HG02763 (cell line): ENCODE measurements at regions not wholly inside any gene's neighbourhood (a gene's known extent, or its start where the extent isn't known, plus 50 kb on each side); places are given as distances from the start of the nearest gene placed in this dataset.

Experiments used
- ATAC-seq: cut with Tn5 transposase; IDR thresholded peaks from one replicate; pipeline ENCODE4 v1.9.1; 2021; ENCODE audit warnings: mild to moderate bottlenecking, moderate library complexity; ENCODE audit not compliant: unreplicated experiment

DNA sequence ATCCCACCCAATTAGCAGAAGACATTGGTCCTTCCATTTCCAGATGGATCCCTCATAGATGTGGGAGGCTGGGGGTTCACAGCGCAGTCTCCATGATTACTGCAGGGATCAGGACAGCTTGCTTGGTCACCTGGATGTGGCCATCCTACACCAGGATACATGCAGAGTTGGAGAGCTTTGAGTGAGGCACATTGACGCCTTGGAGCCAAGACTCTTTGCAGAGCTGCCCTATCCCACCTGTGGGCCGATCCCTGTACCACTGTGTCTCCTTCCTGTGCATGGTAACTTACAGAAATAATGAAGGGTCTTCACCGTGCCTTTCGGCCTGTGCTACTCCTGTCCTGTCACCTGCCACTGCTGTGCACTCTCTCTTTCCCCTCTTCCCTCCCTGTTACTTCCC is 444.8 kb downstream of the GLRX3 start:
- ATAC-seq, result no peak

DNA sequence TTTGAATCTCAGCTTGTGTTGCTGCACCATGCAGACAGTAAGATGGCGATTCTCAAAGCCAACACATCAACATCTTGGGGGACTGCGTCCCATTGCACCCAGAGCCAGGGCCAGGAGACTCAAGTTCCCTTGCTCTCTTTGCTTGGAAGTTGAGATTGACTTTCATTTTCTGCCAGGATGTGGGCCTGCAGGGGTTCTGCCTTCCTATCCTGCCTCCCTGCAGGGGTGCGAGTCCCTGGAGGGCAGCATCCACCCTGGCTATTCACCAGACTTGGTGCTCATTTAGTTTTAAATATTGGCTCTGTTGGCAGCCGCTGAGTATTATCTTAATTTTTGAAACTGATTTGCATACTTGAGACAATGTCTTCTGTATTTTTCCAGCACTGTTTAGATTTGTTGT is 451.5 kb downstream of the GLRX3 start:
- no peak for ATAC-seq

DNA sequence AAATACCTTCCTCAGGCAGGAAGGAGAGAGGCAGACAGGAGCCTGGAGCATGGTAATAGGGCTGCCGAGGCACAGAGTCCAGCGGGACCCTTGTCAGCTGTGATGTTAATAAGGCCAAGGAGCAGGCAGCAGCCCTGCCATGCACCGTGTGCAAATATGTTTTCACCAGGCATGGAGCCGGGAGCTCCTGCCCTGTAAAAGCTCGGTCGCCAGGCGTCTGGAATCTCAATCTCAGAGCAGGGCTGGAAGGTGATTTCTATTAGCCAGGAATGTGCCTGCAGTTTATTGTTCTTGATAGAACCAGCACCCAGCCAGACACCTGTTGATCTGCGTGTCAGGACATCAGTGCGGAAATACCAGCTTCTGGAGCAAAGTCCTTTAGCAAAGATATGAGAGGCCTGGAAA is 469.8 kb downstream of the GLRX3 start:
- no peak for ATAC-seq

DNA sequence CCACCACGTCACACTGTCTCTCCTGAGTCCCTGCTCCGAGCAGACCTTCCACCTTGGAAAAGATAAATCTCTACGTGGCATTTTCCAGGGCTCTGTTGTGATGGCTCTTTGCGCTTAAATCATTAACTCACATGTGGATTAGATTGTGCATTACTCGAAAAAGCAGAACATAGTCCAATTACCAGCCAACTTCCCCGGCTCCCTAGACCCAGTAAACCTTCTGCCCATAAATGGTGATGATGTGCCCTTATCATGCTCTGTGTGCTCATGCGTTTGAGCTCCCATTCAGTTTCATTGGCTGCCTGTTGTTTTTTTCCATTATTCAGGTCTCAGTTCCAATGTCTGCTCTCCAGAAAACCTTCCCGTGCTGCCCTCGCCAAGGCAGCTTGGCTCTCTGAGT is 471.2 kb downstream of the GLRX3 start:
- no peak for ATAC-seq

DNA sequence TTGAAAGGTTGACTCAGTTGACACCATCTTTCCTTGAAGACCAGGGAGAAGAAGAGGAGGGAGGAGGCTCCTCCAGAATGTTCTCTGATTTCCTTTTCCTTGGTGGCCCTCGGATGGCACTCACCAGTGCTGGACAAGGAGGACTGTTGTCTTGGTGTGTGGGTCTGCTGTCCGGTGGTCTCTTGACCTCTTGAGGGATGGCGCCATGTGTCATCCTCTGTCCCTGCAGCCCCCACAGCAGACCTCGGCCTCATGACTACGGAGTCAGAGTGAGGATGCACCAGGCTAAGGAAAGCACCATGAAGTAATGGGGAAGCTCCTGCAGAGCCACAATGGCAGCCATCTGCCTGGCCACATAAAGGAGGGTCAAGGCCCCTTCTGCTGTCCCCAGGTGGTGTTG is 475.0 kb downstream of the GLRX3 start:
- no peak for ATAC-seq

DNA sequence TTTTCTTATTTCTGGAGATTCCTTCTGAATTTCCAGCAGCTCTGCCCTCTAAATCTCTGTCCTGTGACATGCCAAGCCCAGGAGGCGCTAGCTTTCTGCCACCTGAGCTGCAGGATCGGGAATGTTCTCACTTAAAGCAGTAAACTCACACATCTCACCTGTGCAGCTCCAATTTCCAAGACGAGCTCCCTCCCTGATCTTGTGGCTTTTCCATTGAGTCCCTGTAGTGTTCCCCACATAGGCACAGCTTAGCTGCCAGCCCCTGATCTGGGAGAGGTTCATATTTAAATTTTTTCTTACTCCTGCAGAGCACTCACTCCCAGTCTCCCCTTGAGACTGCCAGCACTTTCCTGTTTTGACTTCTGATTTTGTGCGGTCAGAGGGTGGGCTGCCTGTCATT is 479.3 kb downstream of the GLRX3 start:
- ATAC-seq, result no peak

DNA sequence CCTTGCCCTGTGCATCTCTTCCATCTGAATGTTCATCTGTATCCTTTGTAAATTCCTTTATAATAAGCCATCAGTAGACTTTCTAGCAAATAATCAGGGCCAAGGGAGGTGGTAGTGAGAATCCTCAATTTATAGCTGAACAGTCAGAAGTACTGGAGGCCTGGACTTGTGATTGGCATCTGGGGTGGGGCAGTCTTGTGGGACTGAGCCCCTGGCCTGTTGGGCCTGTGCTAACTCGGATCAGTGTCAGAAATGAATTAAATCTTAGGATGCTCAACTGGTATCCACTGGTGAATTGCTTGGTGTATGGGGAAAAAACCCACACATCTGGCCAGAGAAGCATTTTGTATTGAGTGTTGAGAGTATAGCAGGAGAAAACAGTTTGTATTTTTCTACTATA is 481.8 kb downstream of the GLRX3 start:
- no peak for ATAC-seq

DNA sequence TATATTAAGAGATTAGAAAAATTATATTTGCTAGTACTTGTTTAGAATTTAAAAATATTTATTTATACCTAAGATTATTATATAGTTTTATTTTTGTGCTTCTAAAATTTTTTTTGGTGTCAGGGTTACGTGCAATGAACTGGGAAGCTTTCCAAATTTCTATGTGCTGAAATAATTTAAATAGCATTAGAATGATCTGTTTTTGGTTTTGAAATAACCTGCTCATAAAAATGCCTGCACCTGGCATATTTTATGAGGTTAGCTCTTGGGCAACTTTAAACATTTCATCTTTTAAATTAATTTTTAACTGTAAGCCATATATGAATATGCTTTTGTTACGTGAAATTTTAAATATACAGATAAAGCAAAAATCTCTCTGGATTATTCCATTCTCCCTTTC is 482.5 kb downstream of the GLRX3 start:
- ATAC-seq, result no peak

DNA sequence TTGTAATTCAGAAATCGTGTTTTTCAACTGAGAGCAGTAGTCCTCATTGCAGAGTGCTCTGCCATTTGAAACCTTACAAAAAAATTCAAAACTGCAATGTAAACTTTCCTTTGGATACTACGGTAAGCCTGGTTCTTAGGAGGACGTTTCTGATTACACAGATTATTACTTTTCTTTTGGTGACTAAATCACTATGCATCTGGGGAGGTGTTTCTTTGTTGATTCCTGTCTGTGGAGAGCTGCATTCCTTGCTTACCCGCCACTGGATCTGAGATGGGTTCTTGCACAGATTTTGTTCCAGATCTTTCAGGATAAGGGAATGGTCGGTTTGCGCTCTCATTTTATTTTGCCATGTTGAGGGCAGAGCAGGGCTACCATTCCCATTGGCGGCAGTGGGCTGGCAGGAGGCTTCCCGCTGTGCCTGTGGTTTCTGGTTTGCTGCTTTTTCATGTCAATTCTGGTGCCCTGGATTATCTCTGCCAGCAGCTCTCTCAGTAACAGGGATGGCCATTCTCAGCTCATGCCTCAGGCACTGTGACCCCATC is 485.1 kb downstream of the GLRX3 start:
- ATAC-seq, result no peak

DNA sequence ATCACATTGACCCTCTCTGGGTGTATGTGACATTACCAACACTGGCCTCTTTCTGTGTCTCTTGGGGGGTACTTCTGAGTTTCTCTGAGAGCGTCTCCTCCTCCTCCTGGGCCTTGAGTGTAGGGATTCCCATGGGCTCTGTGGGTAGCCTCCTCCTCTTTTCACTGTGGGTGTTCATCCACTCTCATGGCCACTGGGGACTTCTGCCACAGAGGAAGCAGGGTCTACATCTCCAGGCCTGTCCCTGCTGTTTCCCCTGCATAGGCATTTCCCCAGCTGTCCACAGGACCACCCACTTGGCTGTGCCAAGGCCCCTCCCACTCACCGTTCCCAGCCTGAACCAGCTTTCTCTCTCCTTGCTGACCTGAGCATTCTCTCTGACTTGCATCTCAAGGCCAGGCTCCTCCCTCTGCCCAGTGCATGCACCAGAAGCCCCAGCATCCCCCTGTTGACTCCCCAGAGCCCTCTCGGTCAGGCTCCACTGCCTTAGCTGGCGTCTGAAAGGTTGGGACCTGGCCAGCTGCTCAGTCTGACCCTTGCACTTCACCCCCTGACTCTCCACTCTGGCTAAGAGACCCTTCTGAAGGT is 487.6 kb downstream of the GLRX3 start:
- no peak for ATAC-seq

DNA sequence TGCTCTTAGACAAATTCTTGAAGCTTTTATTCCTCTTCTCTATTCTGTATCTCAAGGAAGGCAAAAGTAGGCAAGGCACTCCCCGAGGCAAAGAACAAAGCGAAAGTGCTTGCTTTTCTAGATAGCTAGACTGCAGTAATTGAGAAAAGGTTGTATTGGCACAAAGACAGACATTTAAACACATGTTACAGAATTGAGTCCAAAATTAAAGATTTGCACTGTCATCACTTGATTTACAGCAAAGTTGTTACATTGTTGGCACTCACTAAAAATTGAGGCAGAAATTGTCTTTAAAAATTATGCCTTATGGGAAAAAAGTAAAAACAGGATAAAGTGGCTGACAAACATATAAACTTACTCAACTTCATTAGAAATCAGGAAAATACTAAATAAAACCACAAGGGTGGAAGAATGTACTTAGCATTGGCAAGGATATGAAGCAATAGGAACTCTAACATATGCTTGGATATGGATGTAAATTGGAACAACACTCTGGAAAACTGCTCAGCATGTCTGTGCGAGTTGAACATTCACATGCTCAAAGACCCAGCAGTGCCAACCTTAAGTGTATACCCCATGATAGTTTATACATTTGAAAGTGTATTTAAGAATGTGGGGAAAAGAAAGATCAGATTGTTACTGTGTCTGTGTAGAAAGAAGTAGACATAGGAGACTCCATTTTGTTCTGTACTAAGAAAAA is 491.3 kb downstream of the GLRX3 start:
- no peak for ATAC-seq

DNA sequence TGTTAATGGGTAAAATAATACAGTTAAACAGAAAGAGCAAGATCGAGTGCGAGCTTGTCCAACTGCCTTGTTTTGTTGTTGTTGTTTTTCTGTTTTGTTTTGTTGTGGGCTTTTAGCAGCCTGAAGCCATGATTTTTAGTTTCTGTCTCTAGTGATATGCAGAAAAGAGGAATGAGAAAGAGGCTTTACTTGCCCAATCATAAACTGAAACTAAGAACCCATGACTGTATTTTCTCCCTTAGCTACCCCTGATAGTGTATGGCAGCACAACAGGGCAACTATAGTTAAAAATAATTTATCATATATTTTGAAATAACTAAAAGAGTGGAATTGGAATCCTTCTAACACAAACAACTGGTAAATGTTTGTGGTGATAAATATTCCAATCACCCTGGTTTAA is 493.9 kb downstream of the GLRX3 start:
- ATAC-seq, result no peak

DNA sequence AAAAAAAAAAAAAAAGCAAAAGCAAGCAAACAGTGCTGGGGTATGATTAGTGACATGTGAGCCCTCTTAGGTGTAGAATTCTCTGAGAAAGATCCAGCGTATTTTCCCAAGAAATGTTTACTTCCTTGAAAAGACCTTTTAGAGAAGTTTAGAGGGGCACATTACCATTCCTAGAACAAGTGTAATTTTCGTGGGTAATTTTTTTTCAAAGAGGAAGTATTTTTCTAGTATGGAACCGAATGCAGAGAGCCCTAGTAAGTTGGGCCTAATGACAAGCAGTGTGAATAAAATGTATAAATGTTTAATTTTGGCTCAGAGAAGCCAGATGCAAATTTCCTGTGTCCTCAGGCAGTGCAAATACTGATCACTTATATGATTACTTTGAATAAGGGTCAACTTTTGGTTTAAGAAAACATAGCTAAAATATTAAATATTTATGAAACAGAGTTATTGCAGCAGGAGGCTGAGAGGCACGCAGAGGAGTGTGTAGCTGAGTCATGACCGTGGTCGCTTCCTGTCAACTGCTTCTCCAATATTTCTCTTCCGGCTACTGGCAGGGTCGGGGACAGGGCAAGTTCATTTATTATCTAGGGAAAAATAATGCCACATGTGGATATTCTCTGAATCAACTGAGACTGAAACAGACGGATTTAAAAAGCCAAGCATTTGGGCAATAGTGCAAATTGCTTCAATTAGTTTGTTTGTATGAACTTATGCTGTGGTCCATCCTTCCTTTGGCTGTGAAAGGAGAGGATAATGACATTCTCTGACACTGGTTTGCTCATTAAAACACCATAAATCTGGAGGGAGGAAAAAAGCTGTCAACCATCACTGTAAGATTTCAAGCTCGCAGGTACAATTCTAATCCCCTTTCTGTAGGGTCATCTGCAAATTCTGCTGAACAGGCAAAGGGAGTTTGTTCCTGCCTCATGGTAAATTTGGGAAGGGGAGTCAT is 495.2 kb downstream of the GLRX3 start:
- no peak for ATAC-seq

DNA sequence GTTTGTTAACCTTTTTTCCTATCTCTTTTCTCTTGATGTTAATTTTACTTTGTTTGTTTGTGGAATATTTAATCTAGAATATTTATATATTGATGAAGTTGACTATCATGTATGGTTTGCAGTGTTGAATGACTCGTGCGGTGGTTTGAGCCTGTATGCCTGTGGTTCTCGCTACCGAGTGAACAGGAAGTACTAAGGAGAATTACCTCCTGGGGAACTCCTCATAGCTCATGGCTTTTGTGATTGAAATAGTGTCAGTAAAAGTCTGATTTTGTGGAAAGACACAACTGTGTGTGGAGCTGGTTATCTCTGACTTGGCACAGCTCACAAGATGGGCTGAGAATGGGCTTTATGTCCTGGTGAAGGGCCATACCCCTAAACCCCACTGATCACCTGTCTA is 498.6 kb downstream of the GLRX3 start:
- ATAC-seq, result no peak

DNA sequence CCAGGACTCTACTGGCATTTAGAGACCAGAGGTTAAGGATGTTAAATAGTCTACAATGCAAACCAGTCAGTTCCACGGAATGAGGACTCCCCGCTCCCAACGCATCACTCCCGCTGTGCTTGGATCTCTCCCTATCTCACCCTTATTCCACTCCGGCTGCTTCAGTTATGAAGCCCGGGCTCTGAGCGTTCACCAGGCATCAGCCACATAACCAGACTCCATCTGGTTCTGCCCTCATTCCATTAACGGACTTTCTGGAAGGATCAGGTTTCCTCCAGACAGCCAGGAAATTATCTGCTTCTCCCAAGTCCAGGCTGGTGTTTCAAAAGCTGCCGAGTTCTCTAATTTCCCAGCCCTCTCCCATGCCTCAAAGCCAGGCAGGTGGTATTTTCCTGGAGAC is 499.3 kb downstream of the GLRX3 start:
- ATAC-seq, result no peak

DNA sequence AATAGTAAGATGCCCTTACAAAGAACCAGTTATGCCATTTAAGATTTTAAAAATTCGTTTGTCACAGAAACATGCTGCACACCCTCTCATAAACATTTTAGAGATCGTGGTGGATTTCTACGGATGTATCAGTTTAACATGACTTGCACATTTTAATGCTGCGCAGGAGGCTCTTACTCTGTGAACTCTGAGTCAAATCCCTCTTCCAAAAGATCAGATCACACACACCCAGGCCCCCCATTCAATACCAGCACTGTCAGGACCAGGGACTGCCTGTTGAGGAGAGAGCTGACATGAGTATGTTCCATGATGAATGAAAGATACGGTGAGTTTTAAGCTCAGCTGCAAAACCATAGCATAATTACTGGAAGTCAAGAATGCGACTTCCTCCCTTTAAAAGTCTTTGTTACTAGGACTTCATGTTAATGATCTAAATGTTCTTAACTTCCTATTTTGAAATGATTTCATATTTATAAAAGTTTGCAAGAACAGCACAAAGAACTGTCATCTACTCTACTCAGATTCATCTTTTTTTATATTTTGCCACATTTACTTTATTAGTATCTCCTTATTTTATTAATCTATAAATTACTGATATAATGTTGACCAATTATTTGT is 500.2 kb downstream of the GLRX3 start:
- ATAC-seq, result no peak

DNA sequence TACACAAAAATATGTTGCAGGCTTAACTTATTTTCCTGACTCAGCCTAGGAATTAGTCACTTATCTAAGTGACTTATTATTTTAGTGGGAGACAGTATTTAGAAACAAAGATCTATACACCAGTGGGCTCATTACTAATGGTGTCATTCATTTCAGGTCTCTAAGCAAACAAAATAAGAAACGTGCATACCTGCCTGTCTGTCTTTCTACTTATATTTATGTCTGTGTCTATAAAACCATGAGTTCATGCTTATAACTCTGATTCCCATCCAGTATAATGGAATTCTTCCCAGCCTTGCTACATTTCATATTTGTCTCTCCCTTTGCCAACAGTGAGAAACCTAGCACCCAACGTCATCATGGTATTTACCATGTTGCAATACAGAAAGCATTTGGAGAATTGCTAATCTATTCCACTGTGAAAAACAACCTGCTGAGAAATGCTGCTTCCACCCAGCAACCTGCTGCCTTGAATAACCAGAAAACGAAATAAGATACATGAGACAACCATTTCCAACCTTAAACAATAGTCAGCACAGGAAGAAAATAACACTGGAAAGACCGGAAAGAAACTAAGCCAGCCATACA is 501.0 kb downstream of the GLRX3 start:
- ATAC-seq, result no peak

DNA sequence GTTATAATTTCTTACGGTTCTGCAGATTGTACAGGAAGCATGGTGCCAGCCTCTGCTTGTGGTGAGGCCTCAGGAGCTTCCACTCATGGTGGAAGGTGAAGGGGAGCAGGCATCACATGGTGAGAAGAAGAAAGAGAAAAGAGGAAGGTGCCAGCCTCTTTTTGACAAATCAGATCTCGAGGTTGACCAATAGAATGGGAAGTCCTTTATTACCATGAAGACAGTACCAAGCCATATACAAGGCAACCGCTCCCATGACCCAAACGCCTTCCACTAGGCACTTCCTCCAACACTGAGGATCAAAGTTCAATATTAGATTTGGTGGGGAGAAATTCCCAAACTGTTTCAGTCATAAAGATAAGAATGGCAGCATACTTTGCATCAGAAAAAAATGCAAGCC is 502.8 kb downstream of the GLRX3 start:
- ATAC-seq, result no peak

DNA sequence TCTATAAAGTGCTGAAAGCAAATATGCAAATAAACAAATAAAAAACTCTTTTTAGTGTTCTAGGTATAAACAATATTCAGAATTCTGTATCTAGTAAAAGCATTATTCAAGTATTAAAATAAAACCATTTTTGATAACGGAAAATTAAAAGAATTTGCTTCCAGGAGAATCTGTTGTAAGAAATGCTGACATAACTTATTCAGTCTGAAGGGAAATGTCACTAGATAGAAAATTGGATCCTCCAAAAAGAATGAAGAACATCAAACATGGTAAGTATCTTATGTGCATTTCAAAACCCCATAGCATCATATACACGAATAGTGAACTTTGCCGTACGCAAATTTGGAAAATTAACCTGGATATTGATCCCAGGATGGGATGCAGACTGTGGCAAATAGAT is 506.7 kb downstream of the GLRX3 start:
- no peak for ATAC-seq

DNA sequence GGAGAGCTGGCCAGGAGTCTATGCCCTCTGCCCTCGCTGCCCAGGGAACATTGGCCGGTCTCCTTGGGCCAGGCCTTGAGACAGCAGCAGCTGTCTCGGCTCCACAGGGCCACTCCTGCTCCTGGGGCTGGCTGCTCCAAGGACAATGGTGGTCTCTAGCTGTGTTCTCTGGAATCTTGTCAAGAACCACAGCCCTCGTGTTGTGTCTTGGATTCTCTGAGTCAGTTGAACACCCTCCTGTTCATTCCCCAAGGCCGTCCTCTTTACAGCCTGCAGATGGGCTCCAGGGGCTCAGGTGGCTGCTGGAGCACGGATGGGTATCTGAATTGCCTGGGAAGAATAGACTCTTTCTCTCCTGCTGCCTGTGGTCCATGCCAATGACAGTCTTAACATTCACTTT is 511.1 kb downstream of the GLRX3 start:
- no peak for ATAC-seq

DNA sequence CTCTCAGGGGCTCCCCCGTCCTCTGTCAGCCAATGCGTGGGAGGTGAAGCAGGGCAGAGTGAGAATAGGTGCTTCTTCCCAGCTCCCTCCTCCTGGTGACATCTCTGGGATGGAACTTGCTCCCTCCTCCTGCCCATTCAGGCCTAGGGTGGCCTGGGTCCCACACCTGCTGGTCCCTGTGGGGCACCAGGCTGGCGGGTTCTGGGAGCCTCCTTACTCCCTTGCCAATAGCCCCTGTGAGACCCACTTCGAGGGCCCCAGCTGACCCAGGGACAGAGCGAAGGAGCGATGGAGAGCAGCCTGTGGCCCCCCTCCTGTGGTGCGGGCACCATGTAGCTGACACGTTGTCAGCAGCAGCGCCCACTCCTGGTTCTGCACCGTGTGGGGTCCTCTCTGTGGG is 512.6 kb downstream of the GLRX3 start:
- ATAC-seq, result no peak
